HG03135 (cell line): ENCODE measurements at regions not wholly inside any gene's neighbourhood (a gene's known extent, or its start where the extent isn't known, plus 50 kb on each side); places are given as distances from the start of the nearest gene placed in this dataset.

Experiments
- ATAC-seq: cut with Tn5 transposase; IDR thresholded peaks from one replicate; pipeline ENCODE4 v1.9.1; 2021; ENCODE audit warnings: mild to moderate bottlenecking, moderate library complexity; ENCODE audit not compliant: unreplicated experiment

DNA sequence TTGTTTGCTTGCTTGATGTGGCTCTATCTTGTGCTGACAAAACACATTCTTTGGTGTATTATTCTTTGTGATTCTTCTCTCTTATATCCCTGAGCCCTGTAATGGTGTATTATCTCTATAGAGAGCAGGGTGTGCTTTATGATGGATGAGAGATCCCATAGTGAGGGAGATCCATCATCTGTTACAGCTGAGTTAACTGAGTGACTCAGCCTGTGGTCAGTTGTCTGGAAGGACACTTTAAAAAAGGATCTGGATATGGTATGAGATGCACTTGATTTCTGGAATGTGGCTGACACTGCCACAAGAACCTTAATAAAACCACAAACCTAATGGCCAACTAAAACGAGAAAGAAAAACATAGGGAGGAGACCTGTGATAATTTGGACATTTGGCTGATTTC, 461.4 kb upstream of the SYT1 start:
- no peak for ATAC-seq

DNA sequence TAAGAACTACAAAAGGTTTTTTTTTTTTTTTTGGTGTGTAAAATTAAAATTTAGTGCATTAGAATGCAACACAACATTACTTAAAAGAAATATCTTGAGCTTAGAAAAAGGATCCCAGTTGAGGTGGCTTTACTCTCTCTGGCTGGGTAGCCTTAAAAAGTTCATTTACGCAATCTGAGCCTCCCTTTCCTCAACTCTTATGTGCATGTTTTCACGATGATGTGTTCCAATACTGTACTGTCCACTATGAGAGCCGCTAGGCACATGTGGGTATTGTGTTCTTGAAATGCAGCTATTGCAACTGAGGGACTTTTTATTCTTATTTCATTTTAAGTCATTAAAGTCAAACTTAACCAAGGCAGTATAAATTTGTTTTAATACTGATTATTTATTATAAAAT, 460.9 kb upstream of the SYT1 start:
- no peak for ATAC-seq

DNA sequence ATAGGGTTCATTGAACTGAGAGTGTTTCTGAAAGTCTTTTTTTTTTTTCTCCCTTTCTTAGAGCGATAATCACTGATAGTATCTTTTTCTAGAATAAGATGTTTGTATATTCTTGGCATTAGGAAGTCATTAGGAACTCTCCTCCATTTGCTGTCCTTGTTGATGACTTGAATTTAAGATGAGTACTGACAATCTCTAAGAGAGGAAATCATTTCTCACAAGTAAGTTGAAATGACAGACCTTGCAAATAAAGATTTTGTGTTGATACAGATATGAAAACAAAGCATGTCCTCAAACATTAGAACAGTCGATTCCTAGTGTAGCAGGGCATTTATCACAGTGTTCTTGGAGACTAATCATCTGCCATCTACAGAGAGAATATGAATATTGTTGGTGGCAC, 458.4 kb upstream of the SYT1 start:
- ATAC-seq, result no peak

DNA sequence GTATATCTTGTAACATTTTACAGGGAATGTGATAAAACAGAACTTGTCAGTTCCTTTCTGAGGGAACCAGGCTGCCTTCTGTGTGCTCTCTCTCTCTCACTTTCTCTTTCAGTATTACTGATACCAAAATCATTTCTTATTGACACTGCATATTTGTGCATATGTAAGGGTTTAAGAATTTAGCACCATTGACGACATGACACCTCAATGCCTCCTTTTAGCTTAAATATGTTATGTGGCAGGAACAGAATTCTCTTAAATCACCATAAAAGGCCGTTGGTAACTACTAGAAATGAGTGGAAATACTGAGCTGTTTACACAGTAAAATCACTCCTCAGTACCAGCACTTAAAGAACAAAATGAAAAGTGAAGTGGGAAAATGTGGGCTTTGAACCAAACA, 457.7 kb upstream of the SYT1 start:
- peak; percentile 84 for ATAC-seq

DNA sequence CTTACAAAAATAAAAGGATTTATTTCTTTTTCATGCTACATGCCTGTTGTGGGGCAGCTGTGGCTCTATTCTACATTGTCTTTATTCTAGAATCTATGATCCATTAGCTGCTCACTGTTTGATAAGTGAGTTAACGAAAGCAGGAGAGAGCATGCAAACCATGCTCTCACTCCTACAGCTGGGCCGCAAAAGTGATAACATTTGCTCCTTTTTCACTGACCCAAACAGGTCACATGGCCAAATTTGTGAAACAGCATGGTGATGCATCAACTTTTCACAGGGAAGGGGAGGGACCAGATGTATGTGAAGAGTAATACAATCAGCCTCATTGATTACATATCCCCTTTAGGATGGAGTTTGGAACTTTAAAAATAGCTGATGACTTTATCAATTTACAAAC, 456.9 kb upstream of the SYT1 start:
- ATAC-seq, result no peak

DNA sequence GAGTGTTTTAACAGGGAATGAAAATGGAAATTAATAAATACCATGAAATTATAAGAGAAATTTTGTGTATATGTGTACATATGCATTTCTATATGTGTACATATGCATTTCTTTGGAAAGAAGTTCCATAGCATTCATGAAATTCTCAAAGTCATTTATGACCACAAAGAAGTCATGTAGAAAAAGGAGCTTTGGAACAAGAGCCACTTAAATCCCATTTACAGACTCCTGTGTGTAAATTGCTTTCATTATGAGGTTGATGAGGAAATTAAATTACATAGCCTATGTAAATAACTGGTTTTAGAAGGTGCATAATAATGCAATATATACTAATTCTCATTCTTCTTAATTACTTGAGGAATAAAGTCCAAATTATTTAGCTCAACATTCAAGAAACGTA, 450.5 kb upstream of the SYT1 start:
- no peak for ATAC-seq

DNA sequence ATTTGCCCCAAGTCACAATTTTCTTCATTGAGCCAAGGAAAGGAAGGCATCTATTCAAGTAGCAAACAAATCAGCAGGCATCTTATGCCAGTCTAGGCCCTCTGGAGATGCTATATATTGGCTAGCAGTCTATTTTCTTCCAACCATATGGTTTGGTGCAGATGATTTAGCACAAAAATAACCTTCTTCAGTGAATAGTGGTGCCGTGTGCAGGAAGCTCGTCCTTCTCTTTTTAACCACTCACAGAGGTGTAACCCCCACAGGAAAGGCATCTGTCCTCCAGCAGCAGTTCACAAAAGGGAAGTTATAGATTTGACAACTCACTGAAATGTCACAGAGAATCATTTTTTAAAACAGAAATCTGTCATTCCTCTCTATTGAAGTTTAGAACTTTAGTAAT, 445.7 kb upstream of the SYT1 start:
- no peak for ATAC-seq

DNA sequence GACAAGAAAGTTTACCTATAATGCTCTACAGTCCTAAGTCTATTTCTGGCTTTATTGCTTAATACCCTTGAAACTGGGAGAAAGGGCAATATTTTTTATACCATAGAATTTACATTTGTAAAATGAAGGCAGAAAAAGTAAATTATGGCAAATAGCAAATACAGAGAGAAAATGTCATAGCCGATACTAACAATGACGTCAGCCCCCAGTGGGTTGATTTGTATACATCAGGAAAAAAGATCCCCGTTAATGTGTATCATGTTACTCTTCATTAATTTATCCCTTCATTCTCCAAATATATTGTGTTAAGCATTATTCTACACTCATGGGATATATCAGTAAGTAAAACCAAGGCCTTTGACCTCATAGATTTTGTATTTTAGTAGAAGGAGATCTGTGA, 445.1 kb upstream of the SYT1 start:
- ATAC-seq, result no peak

DNA sequence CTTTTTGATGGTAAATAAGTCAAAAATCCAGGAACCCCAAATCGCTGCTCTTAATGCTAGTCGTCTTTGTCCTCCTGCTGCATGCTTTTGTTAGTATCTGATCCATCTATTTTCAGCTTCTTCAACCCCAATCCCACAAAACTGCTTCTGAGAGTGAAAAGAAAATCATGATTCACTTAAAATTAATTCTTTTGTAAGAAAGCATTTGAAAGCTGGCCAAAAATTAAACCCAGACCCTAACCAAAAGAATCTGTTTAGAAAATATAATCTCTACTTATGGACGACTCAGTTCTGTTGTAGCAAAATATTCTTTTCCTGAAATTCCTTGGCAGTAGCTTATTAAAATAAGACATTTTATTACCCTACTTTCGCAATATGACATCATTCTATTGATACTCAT, 443.6 kb upstream of the SYT1 start:
- ATAC-seq, result no peak

DNA sequence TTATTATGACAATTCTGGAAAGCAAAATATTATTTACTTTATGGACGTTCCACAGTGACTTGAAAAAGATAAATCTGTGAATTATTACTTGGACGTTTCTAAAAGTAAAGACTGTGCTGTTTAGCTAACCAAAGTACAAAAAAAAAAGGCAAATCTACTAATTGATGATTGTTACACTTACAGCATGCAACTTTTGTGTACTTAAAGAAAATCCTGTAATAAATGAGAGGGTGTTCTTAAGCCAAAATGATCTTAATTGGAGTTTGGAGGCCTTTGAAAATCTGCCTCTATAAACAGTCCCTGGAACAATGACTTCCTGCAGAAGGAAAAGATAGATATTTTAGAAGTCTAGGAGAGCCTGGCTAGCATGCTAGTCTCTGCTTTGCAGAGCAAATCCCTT, 434.0 kb upstream of the SYT1 start:
- ATAC-seq, result no peak

DNA sequence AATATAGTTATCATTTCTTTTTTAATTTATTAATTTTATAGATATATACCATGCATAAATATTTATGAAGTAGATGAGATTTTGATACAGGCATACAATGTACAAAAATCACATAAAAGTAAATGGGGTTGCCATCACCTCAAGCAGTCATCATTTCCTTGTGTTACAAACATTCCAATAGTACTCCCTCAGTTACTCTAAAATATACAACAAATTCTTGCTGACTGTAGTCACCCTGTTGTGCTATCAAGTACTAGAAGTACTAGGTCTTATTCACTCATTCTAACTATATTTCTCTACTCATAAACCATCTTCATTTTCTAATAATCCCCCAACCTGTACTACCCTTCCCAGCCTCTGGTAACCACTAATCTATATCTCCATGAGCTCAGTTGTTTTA, 432.6 kb upstream of the SYT1 start:
- no peak for ATAC-seq

DNA sequence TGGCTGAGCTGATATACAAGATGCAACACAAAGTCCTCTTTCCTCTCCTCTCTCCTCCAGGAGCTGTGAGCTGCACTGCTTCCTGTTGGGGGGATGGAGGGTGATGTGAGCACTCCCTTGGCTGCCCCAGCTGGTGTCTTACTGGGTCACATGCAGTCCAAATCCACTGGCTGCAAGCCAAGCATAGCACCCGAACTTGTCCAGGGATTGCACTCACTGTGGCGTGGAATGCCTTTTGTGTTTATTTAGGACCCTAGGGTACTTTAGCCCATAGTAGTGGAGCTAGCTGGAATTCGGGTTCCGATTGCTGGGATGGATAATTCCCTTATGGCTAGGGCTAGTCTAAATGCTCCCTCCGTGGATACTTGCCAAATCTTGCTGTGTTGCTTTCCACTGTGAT, 424.9 kb upstream of the SYT1 start:
- no peak for ATAC-seq

DNA sequence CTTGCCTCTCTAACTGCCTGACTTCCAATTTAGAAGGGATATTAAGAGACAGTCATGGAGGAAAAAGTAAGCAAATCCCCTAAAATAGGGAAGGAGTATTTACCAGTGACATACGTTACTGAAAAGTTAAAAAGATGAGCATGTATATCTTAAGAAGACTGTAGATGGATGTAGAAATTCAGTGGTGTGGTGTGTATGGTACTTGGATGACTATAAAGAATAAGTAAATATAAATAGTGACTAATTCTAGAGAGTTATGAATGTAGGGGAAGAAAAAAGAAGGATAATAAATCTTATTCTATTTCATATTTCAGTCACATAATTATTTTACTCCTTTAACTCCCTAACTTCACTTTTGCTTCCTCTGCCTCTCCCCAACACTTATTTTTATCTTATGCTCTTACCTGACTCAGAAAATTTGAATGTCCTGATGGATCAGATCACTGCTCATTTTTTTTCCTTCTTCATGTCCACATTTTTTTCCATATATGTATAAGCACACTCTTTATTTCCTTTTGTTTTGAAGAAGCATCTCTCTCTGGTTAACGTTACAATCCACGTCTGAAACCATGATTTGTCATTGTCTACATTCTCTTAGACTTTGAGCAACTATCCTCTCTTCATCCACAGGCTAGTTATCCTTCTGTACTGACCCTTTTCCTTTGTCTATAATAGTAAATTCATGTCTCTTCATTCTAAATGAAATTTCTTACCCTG, 422.7 kb upstream of the SYT1 start:
- ATAC-seq, result no peak

DNA sequence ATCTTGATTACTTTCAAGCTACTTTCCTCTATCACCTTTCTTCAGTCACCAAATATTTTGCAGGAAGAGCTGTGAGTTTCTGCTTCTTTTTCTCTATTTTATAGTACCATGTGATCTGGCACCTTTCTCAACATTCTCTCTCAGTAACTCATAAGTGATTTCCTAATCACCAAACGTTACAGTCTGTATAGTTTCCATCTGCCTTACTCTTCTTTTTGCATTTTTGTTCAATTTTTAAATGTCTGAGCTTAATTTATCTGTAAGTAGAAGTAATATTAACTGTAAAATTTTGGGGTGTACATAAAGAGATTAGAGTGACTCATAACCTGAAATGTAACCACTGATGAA, 422.1 kb upstream of the SYT1 start:
- ATAC-seq, result no peak

DNA sequence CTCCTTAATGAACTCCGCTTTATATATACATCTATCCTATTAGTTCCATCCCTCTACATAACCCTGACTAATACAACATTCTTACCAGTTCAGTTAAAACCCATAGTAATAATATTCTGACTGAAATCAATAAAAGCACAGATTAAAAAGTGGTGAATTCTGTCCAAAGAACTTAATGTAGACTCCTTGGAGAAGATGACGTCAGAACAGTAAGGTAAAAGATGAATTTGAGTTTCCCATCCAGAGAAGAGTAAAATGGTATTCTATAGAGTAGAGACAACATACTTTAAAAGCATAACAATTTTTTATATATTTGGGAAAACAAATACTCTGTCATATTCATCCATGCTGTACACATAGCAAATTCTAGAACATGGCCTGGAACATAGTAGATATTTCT, 418.0 kb upstream of the SYT1 start:
- no peak for ATAC-seq

DNA sequence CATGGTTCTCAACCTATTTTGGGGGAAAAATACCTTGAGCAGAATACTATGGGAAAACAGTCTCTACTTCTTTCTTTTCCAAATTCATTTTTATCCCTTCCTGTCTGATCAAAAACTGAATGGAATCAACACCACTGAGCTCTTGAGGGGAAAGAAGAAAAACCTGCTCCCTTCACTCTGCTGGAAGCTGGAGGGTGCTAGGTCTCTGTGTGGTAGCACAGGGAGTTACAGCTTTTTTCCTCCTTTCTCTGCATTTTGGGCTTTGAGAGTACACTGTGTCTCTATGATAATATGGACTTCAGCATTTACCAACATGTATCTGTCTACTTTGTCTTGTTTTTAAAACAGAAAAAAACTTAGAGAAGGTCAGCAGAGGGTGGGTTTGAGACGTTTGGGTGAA, 417.2 kb upstream of the SYT1 start:
- no peak for ATAC-seq

DNA sequence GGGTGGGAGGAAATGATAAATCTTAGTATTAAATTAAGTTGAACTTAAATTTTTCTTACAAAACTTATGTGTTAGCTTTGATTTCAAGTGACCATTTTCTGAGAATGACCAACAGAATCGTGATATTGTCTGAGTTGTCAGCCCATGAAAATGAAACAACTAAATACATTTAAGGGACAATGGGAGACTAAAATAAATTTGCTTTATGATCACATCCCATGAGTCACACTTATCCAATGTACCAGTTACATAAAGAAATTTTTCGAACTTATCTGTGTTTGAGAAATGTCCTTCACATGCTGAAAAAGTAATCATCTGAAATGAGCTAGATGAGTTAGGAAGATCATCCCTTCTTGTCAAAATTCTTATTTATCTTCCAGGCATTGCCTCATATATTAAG, 415.9 kb upstream of the SYT1 start:
- ATAC-seq, result no peak

DNA sequence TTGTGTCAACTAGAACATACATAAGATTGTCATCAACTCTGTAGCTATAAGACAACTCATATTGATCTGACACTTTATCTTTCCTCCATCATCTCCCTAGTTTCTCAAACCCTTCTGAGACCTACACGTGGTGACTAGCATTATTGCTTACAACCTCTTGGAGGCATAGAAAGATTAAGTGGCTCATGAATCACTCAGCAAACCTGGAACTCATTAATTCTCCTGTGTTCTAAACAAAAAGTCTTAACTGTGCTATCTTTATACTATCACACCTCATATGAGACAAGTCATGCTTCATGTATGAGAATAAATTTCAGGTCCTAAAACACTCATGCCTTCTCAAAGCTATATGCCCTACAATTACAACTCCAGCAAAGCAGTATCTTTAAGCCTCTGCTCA, 408.6 kb upstream of the SYT1 start:
- no peak for ATAC-seq

DNA sequence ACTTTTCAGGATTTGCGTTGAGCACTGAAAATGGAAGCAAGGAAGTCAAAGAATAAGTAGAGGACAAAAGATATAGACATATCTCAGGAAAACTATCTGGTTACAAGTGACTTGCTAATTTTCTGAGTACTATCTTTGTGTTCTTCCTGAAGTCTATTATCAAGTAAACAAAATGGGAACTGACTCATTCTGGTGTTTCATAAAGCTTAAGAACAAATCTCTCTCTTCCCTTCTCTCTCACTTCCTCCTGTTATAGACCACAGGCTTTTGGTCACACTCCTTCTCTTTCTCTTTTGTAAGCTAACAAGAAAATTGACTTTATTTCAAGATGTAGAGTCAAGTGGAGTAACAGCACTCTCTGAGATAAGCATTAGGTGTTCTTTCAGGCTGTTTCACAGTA, 406.6 kb upstream of the SYT1 start:
- peak; percentile 100 for ATAC-seq

DNA sequence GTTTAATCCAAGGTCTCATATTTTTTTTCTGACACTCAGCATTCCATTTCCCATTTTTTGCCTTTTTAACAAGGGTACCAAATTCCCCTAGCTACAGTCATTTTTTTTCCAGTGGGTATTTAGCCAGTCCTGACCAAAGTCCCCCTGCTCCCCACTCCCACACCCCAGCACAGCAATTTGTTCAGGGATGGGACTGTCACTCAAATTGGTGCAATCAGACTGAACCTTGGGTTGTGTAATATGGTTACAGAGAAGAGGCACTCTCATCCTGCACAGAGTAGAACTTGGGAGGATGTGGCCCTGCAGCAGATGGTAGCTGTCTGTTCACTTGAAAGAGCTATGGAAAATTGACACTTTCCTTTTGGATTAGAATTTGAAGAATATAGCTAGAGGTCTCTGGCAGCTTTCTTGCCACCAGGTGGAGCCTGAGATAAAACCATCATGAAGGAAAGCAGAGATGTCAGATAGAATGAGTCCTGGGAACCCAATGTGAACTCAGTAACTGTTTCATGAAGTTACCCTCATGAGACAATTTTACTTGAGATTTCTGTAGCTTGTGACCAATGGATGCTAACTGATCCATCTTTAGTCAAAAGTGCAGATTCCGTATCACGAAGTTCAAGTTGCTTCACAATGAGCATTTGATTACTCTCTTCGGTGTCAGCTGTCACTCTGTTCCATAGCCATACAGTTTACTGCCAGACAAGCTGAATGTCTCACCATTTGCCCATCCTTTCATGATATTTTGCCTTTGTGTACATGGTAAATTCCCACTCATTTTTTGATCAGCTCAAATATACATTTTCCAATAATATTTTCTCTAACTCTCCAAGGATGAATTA, 394.0 kb upstream of the SYT1 start:
- no peak for ATAC-seq

DNA sequence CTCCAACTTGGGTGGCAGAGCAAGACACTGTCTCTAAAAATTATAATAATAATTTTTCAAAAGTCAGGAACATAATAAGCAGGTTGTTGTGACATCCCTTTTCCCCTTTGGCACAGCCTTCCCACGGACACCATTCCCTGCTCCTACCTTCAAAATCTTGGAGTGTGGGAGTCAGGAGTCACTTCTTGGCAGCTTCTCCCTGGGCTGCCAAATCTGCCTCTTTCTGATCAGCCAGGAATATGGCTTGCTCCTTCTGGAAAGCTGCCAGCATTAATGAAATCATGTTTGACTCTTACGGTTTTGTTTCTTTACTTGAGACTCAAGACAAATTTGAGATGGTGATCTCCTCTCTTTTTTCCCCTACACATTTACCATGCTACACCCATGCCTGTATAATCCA, 391.4 kb upstream of the SYT1 start:
- no peak for ATAC-seq

DNA sequence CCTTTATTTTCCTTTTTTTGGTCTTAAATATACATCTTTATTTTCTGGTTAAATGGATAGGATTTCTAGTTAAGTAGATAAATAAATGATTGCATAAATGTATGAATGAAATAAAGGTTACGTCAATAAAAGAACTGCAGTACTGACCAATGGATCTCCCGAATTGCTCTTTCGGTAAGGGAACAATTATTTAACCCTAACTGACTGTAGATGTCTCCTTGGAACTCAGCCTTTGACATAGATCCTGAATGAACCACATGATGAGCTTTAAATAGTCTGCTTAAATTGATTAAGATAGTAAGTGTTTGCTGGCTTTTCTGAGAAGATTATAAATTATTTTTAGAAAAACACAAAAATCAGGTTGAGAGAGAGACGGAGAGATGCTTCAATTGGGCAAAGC, 391.0 kb upstream of the SYT1 start:
- ATAC-seq, result no peak
